DMS53 treated with DMSO at 0.1 percent for 48 hours (cell line): ENCODE measurements at regions not wholly inside any gene's neighbourhood (a gene's known extent, or its start where the extent isn't known, plus 50 kb on each side); places are given as distances from the start of the nearest gene placed in this dataset.

Experiments used
- DNase-seq: peaks from one replicate; lab custom pipeline; 2025; ENCODE audit not compliant: unreplicated experiment; lab: John Stamatoyannopoulos, UW

DNA sequence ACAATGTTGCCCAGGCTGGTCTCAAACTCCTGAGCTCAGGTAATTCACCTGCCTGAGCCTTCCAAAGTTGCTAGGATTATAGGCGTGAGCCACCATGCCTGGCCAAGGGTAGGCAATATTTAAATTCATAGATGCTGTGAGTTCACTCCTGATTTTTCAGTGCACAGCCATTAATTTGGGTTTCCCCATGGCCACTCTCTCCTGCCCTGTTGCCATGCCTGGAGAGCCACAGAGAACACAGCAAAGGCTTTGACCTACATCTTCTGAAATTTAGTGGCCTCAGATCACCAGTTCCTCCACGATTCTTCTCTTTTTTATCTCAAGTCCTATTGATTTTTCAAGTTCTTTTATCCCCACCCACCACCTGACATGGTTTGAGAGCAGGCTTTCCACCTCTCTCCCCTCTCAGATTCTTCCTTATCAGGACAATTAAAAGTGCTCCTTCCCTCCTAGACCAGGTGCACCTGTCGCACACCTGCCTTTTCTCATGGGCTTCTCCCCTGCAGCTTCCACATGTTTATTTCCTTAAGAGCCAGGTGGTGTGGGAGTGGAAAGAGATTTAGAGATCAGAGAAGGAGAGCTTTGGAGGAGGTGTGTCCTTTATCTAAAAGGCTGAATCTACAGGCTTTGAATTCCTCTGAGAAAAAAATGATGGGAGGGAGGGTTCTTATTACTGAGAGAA lies 123.8 kb downstream of the ADRA2A start:
- DNase-seq, result peak; percentile 90

DNA sequence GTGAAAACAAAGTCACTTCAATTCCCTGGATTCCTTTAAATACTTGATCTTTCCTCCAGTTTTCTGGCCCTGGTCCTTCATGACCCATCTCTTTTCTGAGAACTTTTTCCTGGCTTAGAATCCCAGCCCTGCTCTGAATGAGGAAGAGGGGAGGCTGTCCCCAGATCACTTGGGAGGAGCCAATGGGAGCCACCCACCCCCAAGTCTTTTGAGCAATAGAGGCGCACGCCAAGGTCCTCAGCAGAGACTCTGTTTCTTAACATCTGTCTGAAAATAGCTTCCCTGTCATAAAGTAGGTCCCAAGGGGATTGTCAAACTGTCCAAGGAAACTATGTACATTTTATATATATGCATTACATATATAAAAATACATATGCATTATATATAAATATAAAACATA lies 126.8 kb downstream of the ADRA2A start:
- DNase-seq, result no peak

DNA sequence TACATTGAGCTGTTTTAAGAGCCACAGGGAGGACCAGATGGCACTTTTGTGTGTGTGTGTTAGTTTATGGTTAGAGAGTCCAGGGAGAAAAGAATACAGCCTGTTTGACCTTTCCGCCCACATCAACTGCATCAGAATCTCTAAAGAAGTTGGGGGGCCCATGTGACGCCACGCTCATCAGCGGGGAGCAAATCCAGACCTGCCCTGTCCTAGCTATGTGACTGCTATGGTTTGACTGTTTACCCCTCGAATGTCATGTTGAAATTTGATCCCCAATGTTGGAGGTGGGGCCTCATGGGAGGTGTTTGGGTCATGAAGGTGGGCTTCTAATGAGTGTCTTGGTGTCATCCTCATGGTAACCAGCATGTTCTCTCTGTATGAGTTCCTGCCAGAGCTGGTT lies 128.0 kb downstream of the ADRA2A start:
- DNase-seq, result no peak

DNA sequence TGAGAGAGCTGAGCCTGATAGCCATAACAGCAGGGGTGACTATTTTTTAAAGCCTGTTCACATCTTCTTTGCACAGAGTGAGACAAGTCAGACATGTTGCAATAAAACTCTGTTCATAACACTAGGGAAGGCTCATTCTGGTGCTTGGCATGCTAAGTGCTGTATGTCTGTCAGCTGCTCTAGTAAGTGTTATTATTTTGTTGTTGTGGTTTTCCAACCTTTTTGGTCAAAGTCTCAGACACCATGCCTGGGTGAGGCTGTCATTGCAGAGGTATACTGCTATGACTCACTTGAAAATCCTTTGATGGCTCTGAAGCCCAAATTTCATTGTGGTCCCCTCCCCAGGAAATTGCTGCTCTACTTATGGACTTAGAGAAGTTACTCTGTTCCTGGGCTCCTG lies 129.7 kb downstream of the ADRA2A start:
- no peak for DNase-seq

DNA sequence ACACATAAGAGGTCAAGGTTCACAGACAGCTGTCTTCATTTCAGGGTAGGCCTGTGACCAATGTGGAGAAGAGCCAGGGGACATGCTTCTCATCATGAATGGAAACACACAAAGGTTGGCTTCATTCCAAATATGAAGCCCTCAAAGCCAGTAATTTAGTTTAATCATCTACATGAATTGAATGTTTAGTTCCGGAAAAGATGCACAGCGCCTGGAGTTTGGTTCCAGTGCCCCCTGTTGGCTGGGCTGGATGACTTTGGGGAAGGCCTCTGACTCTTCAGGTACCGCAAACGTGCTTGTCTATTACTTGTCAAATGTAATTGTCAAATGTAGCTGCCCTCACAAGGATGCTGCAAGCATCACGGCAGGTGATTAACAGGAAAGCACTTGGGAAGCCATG lies 130.7 kb downstream of the ADRA2A start:
- no peak for DNase-seq

DNA sequence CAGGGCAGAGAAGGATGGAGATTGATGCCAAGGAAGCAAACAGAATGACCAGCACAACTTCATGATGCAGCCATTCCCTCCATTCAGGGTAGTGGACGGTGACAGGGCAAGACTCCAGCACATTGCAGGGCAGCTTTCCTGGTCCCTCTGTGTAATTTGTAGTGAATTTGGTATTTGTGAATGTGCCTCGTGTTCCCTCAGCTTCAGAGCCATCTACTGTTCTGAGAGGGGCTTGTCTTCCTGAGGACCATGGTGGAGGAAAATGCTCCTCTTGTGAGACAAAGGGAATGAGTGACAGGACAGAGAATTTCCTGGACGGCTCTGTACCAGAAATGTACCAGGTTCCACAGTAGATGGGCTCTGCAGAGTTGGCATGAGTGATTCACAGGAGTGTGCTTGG lies 132.1 kb downstream of the ADRA2A start:
- no peak for DNase-seq

DNA sequence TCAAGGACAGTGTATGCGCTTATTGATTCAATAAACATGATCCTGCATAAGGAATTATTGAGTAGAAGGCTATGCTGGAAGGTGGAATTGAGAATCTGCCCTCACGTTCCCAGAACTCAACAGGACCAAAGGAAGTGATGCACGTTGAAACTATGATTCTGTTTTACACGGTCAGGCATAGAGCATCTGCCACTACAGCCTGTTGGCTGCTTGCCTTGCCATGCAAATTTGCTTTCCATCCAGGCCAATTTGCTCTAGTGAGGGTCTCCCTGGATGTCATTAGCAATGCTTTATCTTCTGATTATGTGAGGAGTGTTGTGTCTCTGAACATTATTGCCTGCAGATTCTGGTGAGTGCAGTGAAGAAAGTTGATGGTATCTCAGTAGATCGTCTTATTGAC lies 132.9 kb downstream of the ADRA2A start:
- no peak for DNase-seq

DNA sequence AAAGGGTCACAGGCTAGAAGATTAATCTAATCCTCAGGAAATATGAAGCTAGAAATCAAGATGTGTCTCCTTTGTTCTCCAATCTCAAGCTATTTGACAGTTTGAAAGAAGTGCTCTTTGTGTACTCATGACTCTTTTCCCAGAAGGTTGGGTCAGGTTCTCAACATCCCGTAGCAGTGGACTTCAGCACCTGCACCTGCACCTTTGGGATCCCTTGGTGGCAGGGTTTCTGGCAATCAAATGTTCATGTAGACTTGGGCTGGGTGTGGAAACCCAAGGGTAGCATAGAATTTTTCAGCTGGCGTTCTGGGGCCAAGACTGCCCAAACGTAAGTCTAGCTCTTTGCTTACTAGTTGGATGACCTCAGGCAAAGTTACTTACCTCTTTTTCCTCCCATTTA lies 134.4 kb downstream of the ADRA2A start:
- DNase-seq, result no peak

DNA sequence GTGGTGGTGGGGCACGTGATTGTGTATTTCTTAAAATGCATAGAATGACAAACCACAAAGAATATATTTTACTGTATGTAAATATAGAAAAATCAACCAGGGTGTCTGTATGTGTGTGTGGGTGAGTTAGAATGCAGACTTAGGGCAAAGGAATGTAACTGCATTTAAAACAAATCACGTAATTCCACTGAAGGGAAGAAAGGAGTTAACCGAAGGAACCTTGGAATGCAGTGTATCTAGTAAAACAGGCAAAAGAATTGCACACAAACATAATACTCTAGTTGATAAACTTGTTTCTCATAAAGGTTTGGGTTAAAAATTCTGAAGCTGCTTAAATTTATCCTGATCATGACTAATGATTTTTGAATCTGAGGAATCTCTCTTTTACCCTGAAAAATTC lies 134.9 kb downstream of the ADRA2A start:
- no peak for DNase-seq

DNA sequence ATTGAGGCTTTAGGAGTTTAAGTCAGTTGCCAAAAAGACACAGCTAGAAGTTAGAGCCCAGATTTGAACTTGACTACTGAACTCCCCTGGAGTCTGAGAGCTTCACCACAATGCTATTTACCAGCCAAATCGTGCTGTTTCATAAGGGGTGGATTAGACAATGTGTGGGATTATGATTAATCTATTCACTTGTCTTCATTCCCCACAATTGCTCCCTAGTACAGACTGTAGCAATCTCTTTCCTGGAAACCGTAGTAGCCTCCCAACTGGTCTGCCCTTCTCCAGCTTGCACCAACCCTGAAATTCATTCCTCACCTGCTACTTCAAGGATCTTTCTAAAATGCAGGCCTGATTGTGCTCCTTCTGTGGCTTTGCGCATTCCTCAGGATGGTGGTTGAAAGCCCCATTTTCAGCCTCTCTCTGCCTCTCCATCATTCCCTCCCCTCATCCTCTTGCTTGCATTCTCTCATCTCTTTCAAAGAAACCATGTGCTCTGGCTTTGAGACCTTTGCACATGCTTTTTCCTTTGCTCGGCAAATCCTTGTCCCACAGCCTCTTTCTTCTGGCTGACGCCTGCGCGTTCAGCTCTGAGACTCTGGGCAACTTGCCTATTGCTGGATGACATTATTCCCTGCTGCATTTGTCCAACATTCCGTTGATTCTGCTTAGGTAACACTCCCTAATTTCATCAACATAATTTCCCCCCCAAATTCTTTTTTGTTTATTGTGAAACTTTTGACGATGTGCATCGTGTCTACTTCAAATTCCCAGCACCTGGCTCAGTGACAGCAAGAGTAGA lies 145.1 kb downstream of the ADRA2A start:
- DNase-seq, result no peak

DNA sequence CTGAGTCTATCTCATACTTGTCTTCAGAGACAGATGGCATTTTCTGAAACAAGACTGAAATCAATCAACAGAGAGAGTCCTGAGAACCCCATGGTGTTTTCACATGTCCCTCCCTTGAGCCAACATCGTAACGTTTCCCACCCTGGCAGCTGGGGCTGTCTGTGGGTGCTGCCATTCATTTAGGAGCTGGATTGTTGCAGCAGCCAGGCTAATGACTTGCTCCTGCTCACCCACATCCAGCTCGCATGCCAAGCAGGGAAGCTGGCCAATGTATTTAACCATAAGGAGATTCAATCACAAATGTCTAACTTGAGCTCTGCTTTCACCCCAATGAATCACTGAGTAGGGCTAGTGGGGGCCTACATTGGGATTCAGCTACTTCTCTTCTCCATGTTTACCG lies 146.1 kb downstream of the ADRA2A start:
- no peak for DNase-seq

DNA sequence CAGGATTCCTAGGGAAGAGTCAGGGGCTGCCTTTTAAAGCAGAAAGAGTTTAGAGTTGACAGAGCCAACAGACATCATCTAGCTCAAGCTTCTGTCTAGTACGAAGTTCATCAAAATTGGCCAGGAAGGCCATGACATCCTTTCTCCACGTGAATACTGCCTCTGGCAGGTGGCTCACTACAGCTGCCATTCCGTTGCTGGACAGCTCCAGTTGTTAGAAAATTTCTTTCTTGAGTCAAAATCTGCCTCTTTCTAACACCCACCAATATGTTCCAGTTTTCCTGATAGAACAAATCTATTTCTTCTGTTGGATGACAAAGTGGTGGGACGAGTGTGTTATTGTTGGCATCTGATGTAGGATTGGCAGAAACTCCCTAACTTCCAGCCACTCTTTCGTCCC lies 154.9 kb downstream of the ADRA2A start:
- DNase-seq, result no peak

DNA sequence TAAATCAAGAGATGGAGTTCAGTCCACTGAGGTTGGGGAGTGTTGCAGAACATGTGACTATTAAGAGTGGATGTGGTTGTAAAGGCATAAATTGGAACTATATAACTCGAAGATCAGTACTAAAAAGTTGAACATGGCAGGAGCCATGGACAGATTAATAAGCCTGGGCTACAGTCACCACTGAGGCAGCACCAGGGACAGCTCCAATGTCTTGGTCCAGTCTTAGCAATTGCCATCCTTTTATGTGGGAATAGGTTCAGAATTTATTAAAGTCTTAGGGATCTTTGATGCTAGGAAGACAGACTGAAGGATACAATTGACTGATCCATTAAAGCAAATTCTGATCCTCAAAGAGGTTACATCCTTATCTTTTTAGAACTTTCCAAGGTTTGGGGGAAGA lies 156.6 kb downstream of the ADRA2A start:
- DNase-seq, result no peak

DNA sequence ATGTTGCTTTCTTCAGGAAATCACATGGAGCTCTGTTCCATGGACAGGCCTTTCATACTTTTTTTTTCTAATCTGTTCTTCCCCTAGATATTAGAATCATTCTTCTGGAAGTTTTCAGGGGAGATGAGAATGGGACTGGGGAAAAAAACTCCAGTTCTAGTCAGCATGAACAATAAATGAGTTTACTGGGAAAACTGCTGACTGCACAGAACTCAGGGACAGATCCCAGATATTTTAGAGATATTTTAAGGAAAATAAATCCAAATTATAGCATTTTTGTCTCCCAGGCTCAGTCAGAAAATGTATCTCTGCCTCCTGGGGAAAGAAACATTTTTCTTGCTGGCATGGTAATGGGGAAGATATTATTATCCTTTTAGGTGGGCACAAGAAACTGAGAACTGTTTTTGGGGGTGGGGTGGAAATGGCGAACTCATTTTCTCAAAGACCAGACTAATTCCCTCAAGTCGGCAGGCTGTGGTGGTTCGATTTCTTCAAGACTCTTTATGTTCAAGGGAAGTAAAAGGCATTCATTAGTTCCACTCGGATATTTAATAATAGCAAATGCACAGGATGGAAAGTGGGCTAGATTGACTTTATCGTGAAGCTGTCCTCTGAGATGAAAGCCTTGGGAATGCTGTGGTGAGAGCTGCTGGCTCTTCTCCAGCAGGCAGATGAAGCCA lies 157.5 kb downstream of the ADRA2A start:
- no peak for DNase-seq

DNA sequence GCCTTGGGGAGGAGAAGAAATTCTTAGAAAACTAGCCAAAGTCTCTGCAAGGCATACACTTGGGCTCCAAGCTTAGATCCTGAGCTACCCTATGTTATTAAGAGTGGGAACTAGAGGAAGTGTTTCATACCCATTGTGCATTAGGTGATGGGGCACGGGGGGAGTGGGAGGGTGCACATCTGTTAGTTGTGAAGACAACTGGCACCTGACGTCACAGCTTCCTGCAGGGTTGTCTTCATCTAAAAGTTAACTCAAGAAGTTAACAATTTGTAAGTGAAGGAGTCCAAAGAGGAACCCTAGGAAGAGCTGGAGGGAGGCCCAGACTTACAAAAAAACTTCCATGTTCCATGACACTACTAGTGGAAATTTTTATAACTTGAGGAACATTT lies 158.1 kb downstream of the ADRA2A start:
- DNase-seq, result no peak

DNA sequence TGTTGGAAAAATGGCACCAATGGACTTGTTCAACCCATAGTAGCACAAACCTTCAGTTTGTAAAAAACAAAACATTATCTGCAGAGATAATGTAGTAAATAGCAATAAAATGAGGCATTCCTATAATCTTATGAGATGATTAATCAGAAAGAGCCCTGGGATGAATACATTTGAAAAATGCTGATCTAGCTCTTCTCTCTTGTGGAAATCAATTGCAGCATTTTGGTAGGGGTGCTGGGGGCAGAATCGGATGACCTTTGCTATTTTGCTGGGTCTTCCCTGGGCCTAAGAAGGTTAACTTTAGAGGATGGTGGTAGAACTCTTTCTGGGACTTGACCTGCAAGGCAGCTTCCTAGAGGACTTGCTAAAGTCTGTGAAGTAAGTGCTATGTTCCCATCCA lies 163.5 kb downstream of the ADRA2A start:
- DNase-seq, result no peak

DNA sequence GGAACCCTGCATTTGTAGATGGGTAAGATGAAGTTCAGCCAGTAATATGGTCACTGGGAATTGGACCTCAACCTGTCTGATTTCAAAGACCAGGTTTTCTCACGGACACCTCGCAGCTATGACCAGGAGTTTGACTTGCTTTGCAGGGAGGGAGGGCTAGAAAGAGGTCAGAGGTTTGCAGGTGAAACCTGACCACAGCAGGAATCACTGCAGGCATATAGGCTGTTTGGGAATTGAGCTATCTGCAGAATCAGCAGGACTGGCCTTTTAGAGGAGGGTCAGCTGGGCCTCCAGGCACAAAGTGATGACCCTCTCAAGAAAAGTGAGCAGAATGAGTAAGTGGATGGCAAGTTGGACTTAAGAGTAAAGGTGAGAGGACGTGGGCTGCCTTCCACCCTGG lies 166.3 kb downstream of the ADRA2A start:
- DNase-seq, result no peak

DNA sequence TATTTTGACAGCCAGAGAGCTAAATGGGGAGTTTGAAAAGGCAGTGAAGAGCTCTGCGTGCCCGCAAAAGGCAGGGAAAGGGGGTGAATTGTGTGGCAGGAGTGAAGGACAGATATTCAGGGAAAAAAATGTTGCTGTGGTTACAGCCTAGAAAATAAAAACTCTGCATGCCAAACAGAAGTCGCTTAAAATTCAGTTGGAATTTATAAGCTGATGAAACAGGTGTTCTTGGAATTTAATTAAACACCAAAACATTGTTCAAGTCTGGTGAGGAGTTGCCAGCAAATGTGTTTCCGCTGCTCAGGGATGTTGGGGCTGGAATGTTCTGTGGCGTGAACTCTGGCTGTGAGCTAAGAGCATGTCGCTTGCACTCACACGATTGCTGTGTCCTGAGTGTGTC lies 169.3 kb downstream of the ADRA2A start:
- DNase-seq, result no peak

DNA sequence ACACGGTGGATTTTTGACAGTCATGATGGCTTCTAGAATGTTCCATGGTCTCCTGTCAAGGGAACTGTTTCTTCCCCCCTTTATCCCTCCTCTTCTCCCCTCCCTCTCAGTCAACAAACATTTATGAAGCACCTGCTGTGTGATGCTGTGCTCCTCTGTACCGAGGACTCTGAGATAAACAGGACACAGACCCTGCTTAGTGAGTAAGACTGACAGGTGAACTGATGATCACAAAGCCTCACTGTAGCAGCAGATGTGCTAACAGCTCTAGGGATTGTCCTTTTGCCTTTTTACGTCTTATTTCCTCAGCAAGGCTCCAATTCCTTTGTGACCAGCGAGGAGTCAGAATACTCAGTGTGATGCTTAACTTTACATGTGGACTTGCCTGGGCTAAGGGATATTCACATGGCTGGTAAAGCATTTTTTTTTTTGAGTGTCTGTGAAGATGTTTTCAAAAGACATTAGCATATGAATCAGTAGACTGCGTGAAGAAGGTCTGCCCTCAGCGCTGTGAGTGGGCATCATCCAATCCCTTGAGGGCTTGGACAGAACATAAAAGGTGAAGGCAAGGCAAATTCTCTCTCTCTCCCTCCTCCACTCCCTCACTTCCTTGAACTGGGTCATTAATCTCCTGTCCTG lies 170.1 kb downstream of the ADRA2A start:
- no peak for DNase-seq

DNA sequence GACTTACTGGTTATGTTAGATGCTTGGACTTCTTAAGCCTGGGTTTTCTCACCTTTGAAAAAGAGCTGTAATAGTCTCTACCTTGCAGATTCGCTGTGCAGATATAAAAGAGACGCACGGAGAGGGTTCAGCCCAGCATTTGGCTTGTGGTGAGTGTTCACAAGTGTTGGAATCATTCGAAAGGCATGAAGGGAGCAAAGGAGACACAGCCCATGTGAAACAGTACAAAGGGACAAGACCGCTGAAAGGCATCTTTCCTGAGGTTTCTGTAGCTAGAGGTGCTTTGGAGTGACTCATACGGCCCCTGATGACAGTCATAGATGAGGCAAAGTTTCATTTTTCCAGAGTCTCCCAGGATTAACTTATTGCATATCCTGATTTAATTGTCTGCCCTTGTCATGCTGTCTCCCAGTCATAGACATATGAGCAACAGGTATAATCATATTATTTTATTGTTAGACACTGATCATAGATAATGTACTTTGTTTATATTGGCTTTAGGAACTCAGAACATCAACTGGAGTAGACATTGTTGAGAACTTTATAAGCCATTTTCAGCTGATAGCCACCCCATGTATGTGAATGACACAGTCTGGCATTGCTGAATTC lies 171.1 kb downstream of the ADRA2A start:
- no peak for DNase-seq

DNA sequence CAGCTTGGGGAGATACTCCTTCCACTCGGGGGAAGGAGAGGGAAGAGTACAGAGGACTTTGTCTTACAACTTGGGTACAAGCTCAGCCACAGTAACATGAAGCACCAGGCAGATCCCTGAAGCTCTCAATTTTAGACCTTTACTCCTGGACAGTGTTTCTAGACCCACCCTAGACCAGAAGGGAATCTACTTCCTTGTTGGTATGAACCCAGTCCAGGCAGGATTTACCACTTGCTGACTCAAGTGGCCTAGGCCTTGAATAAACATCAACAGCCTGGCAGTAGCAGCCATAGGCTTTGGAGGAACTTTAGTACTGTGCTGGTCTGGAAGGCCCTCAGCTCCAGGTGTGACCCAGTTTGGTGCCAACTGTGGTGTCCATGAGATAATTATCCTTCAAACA lies 173.1 kb downstream of the ADRA2A start:
- peak; percentile 88 for DNase-seq
